Hepatocyte (in vitro differentiated cells): ENCODE measurements at regions not wholly inside any gene's neighbourhood (a gene's known extent, or its start where the extent isn't known, plus 50 kb on each side); places are given as distances from the start of the nearest gene placed in this dataset.
"Not testable (repeated sequence)": the region's sequence is repeated elsewhere in the genome, so short reads cannot be mapped to it uniquely, and the experiment has no call there.

Source experiments
- DNase-seq: peaks from one replicate; pipeline ENCODE4 v3.0.0-alpha.2; 2016; ENCODE audit warnings: low spot score
- H2AFZ ChIP-seq: fragments of 200-600 bp; sonication (generic); 2 replicates; pipeline ENCODE4 v1.6.0; 2016; ENCODE audit warnings: antibody characterized with exemption, mild to moderate bottlenecking
- H3K27ac ChIP-seq: fragments of 200-600 bp; sonication (generic); 2 replicates; pipeline ENCODE4 v1.5.1; 2016; ENCODE audit warnings: mild to moderate bottlenecking
- H3K27me3 ChIP-seq: fragments of 200-600 bp; sonication (generic); 2 replicates; pipeline ENCODE4 v1.6.1; 2016
- H3K36me3 ChIP-seq: fragments of 200-600 bp; sonication (generic); replicated peaks from 2 replicates; pipeline ENCODE4 v1.5.1; 2016; ENCODE audit warnings: low read depth; ENCODE audit not compliant: insufficient read depth
- H3K4me1 ChIP-seq: fragments of 200-600 bp; sonication (generic); 2 replicates; pipeline ENCODE4 v1.5.1; 2016; ENCODE audit warnings: mild to moderate bottlenecking, moderate library complexity; ENCODE audit not compliant: insufficient read depth
- H3K4me2 ChIP-seq: fragments of 200-600 bp; sonication (generic); 2 replicates; pipeline ENCODE4 v1.6.0; 2016
- H3K4me3 ChIP-seq: fragments of 200-600 bp; sonication (generic); 2 replicates; pipeline ENCODE4 v1.5.1; 2016; ENCODE audit warnings: mild to moderate bottlenecking
- H3K79me2 ChIP-seq: fragments of 200-600 bp; sonication (generic); 2 replicates; pipeline ENCODE4 v1.6.0; 2017; ENCODE audit warnings: mild to moderate bottlenecking
- H3K9me2 ChIP-seq: fragments of 200-600 bp; sonication (generic); replicated peaks from 2 replicates; pipeline ENCODE4 v1.6.0; 2017; ENCODE audit warnings: mild to moderate bottlenecking; ENCODE audit not compliant: insufficient read depth
- H3K9me3 ChIP-seq: fragments of 200-600 bp; sonication (generic); 2 replicates; pipeline ENCODE4 v1.5.1; 2016; ENCODE audit warnings: low read depth, mild to moderate bottlenecking
- H4K20me1 ChIP-seq: fragments of 200-600 bp; sonication (generic); 2 replicates; pipeline ENCODE4 v1.6.0; 2016; ENCODE audit warnings: mild to moderate bottlenecking; ENCODE audit not compliant: insufficient read depth, poor library complexity, severe bottlenecking
- CTCF ChIP-seq: fragments of 200-600 bp; sonication (generic); IDR thresholded peaks from 2 replicates; pipeline ENCODE4 v1.5.1; 2016; ENCODE audit warnings: antibody characterized with exemption, mild to moderate bottlenecking; ENCODE audit not compliant: poor library complexity
- EZH2 ChIP-seq: fragments of 200-600 bp; sonication (generic); IDR thresholded peaks from 2 replicates; pipeline ENCODE4 v1.6.1; 2016; ENCODE audit warnings: antibody characterized with exemption, mild to moderate bottlenecking, borderline replicate concordance
- EZH2phosphoT487 ChIP-seq: fragments of 200-600 bp; sonication (generic); IDR thresholded peaks from one replicate; pipeline ENCODE4 v1.6.1; 2018; ENCODE audit warnings: antibody characterized with exemption, mild to moderate bottlenecking, low read depth, moderate library complexity; ENCODE audit not compliant: unreplicated experiment, severe bottlenecking
- WGBS: methylation state at CpG from one replicate; pipeline ENCODE4 v1.1.6; 2016; ENCODE audit warnings: low lambda C conversion rate; ENCODE audit errors: missing lambda C conversion rate; 5-methylcytosine and 5-hydroxymethylcytosine counted together

- H3K9me3 ChIP-seq = no peaks in the 10 kb centered on the region
- H3K4me1 ChIP-seq = peaks cover 27% of the 10 kb centered on the region
- H3K9me2 ChIP-seq = no peaks in the 10 kb centered on the region
- H3K4me2 ChIP-seq = peak overlapping the region; percentile 71
- no peaks in the 10 kb centered on the region for H3K27me3 ChIP-seq
- no peaks in the 10 kb centered on the region for H4K20me1 ChIP-seq
- H3K79me2 ChIP-seq = no peaks in the 10 kb centered on the region
- no peak for DNase-seq
- no peak overlapping the region for H3K4me3 ChIP-seq
- H3K36me3 ChIP-seq = no peaks in the 10 kb centered on the region
- H3K27ac ChIP-seq = peak overlapping the region; percentile 84
- TF ChIP-seq CTCF = no peak
- no peak for TF ChIP-seq EZH2
- TF ChIP-seq EZH2phosphoT487 = no peak
- WGBS = 92% methylated on average over 1 of the region's 1 CpG
- H2AFZ ChIP-seq = no peak overlapping the region
Observed at GRCh38 chr20:50450493-50450826, 59.7 kb upstream of the PTPN1 start.

GRCh38 chr20:50450881-50451752 is 59.1 kb upstream of the PTPN1 start:
- H3K4me2 ChIP-seq = peak overlapping the region; percentile 71
- H3K36me3 ChIP-seq = no peaks in the 10 kb centered on the region
- no peaks in the 10 kb centered on the region for H3K27me3 ChIP-seq
- DNase-seq = peak; percentile 54
- 26% methylated on average over 19 of the region's 19 CpGs for WGBS
- no peak overlapping the region for H3K4me3 ChIP-seq
- no peaks in the 10 kb centered on the region for H4K20me1 ChIP-seq
- TF ChIP-seq EZH2phosphoT487 (no peak), EZH2 (no peak), CTCF (no peak)
- H3K4me1 ChIP-seq = peaks cover 28% of the 10 kb centered on the region
- no peaks in the 10 kb centered on the region for H3K9me2 ChIP-seq
- no peaks in the 10 kb centered on the region for H3K9me3 ChIP-seq
- peak overlapping the region; percentile 84 for H3K27ac ChIP-seq
- H2AFZ ChIP-seq = peak overlapping the region; percentile 21
- no peaks in the 10 kb centered on the region for H3K79me2 ChIP-seq

GRCh38 chr20:50451792-50452425 is 58.3 kb upstream of the PTPN1 start:
- H3K36me3 ChIP-seq, H3K9me2 ChIP-seq, H3K4me3 ChIP-seq, DNase-seq, H3K79me2 ChIP-seq, H3K27me3 ChIP-seq, H4K20me1 ChIP-seq, H2AFZ ChIP-seq, H3K9me3 ChIP-seq: not testable (repeated sequence)
- Histone ChIP-seq H3K4me2 (peak overlapping the region; percentile 71), H3K27ac (peak overlapping the region; percentile 84), H3K4me1 (peaks cover 30% of the 10 kb centered on the region)
- WGBS = 80% methylated on average over 9 of the region's 9 CpGs

- no peak for DNase-seq
- Histone ChIP-seq H3K4me3 (no peak overlapping the region), H3K9me3 (no peaks in the 10 kb centered on the region), H3K36me3 (no peaks in the 10 kb centered on the region), H3K27me3 (no peaks in the 10 kb centered on the region), H3K4me2 (no peak overlapping the region), H3K9me2 (no peaks in the 10 kb centered on the region), H3K4me1 (peaks cover 27% of the 10 kb centered on the region), H2AFZ (no peak overlapping the region), H3K27ac (no peak overlapping the region), H4K20me1 (no peaks in the 10 kb centered on the region), H3K79me2 (no peaks in the 10 kb centered on the region)
- TF ChIP-seq CTCF (no peak), EZH2phosphoT487 (no peak), EZH2 (no peak)
- WGBS = 74% methylated on average over 6 of the region's 6 CpGs
Observed at GRCh38 chr20:50453533-50454244, 56.5 kb upstream of the PTPN1 start.

- Histone ChIP-seq H3K27ac (peak overlapping the region; percentile 67), H3K4me1 (peaks cover 24% of the 10 kb centered on the region)
- 91% methylated on average over 5 of the region's 5 CpGs for WGBS
Observed at GRCh38 chr20:50455245-50455644, 54.9 kb upstream of the PTPN1 start.

More at GRCh38 chr20:50455245-50455644, 54.9 kb upstream of the PTPN1 start:
- H3K9me3 ChIP-seq, H4K20me1 ChIP-seq, H3K4me3 ChIP-seq, H3K36me3 ChIP-seq, H2AFZ ChIP-seq, H3K27me3 ChIP-seq, H3K9me2 ChIP-seq, DNase-seq, H3K79me2 ChIP-seq: not testable (repeated sequence)
- peak overlapping the region; percentile 18 for H3K4me2 ChIP-seq
